NCI-H146 treated with DMSO at 0.1 percent for 48 hours (cell line): ENCODE measurements at regions not wholly inside any gene's neighbourhood (a gene's known extent, or its start where the extent isn't known, plus 50 kb on each side); places are given as distances from the start of the nearest gene placed in this dataset.
A peak's percentile ranks its signal among the peaks of the same experiment; 100 is the strongest.
"Not testable (repeated sequence)": the region's sequence is repeated elsewhere in the genome, so short reads cannot be mapped to it uniquely, and the experiment has no call there.

ENCODE experiments used
- DNase-seq: peaks from one replicate; lab custom pipeline; 2025; ENCODE audit not compliant: unreplicated experiment; lab: John Stamatoyannopoulos, UW

- DNase-seq, result no peak
Measured at GRCh38 chr14:27686137-27686536, 1080.5 kb upstream of the FOXG1 start.

- DNase-seq, result no peak
Measured at GRCh38 chr14:27688841-27689444, 1077.6 kb upstream of the FOXG1 start.

DNA sequence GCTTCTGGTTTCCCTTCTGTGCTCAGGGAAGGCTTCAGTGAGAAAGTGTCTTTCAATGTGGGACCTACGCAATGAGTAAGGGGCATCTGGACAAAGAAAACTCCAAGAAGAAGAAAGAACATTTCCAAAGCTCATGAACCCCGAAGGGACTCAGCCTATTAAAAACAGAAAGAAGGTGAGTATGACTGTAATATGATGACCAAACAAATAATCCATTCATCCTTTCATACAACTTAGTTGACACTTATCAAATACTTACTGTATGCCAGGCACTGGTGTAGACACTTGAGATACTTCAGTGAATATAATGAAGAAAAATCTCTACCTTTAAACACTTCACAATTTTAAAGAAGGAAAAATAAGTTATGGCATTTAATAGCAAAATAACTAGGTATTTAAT lies 1054.2 kb upstream of the FOXG1 start:
- no peak for DNase-seq

GRCh38 chr14:27715561-27715960 lies 1051.0 kb upstream of the FOXG1 start:
- no peak for DNase-seq

- no peak for DNase-seq
Measured at GRCh38 chr14:27721760-27722159, 1044.8 kb upstream of the FOXG1 start.

- DNase-seq, result no peak
Measured at GRCh38 chr14:27725482-27725881, 1041.1 kb upstream of the FOXG1 start.

- DNase-seq, result no peak
Measured at GRCh38 chr14:27727251-27727770, 1039.3 kb upstream of the FOXG1 start.

- DNase-seq, result no peak
Measured at GRCh38 chr14:27730204-27730603, 1036.4 kb upstream of the FOXG1 start.

DNA sequence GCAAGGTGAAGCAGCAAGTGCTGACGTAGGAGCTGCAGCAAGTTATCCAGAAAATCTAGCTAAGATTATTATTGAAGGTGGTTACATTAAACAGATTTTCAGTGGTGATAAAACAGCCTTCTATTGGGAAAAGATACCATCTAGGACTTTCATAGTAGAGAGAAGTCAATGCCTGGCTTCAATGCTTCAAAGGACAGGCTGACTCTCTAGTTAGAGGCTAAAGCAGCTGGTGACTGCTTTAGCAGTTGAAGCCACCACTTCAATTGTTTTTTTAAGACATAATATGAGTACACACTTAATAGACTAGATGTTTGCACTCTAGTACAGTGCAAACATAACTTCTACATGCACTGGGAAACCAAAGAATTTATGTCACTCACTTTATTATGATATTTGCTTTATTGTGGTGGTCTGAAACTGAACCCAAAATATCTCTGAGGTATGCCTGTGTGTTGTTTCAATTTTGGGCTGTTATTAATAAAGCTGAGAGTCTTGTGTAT lies 1026.9 kb upstream of the FOXG1 start:
- peak; percentile 47 for DNase-seq

- no peak for DNase-seq
Measured at GRCh38 chr14:27750114-27750513, 1016.5 kb upstream of the FOXG1 start.

- not testable (repeated sequence) for DNase-seq
Measured at GRCh38 chr14:27757642-27758041, 1008.9 kb upstream of the FOXG1 start.

DNA sequence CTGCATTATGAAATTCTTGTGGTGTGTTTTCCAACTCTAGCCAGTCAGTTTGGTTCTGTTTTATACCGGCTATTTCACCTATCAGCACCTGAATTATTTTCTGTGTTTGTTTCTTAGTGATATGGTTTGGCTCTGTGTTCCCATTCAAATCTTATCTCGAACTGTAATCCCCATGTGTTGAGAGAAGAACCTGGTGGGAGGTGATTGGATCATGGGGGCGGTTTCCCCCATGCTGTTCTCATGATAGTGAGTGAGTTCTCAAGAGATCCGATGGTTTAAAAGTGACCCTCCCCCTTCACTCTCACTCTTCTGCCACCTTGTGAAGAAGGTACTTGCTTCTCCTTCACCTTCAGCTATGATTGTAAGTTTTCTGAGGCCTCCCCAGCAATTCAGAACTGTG lies 1006.2 kb upstream of the FOXG1 start:
- DNase-seq, result not testable (repeated sequence)

DNA sequence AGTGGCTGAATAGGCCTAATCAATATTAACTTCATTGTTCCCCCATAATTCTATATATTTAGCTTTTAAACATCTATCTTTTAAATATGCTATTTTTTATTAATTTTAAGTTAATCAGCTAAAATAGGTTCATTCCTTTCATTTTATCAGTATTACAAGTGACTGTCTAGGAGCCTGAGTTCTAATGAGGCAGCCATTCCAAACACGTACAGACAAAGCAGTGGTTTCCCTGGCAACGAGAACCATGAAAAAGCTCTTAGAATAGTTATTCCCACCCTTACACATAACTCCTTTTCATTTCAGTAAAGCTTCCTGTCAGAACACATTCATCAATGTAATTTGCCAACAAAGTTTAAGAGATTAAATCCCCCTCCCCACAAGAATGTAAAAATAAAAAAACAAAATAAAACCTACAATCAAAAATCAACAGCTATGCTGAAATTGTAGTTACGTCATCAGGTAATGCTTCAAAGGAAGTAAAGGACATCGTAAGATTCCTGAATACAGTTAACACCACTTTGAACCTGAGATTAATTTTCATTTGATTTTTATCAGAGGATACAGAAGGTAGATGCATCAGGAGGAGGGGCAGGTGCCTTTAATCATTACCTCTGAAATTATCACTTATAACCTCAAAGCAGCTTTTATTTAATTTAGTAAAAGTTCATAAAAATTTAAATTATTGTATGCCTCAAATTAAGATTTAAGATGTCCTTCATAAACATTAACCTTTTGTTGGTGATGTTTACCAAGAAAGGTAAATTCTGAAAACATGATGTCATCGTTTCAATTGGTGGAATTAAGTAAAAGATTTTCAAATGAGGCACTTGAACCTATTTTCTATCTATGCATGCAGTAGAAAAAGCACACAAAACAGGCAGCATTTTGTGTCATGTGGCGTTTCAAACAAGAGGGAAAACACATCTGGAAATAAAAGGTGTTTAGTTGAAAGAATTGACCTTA lies 967.2 kb upstream of the FOXG1 start:
- DNase-seq, result not testable (repeated sequence)

GRCh38 chr14:27817746-27818430 lies 948.7 kb upstream of the FOXG1 start:
- DNase-seq, result not testable (repeated sequence)

DNA sequence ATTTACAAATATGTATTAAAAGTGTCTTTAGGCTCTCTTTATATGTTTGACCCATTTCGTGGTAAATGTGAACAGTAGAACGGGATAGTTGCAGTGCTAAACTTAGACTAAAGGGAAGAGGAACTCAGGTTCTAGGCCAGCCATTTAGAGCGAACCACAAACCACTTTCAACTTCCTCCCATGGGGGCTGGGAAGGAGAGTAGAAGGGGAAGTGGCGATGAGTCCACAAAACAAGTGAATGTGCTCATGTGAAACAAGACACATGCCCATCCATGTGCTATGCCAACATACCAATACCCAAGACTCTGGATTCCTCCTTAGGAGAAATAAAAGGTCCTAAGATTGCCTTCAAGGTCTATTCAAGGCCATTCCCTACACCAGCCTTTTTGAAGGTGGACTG lies 940.4 kb upstream of the FOXG1 start:
- not testable (repeated sequence) for DNase-seq

DNA sequence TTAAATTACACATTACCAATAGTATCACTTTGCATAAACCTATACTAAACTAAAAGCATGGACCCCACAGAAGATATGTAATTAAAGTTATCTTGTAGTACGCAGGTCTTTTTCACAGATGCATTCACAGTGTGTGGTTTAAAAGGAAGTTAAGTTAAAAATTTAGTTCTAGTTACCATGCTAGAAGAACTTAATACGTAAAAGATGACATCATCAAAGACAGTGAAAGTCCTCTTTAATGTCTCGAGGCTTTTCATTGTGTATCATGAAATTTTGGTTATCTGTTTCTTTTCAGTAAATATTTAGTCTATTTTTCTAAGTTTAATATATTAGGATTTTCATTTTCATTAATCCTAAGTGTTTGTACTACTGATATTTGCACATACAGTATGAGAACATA lies 934.6 kb upstream of the FOXG1 start:
- DNase-seq, result not testable (repeated sequence)

- DNase-seq, result not testable (repeated sequence)
Measured at GRCh38 chr14:27833001-27833400, 933.6 kb upstream of the FOXG1 start.

DNA sequence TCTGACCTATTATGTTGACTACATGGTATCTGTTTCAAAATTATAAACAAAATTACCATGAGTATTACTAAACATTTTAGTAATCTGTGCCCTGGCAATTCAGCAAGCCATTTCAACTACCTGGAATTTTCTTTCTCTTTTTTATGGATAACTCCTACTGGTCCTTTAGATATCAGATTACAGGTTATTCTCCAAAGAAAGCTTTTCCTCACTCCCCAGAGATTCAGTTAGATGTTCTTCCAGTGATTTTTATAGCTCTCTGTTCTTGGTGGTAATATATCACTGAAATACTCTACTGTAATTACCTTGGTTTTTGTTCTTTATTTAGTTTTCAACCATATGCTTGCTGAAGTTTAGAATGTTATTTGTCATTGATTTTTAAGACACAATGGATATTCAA lies 930.2 kb upstream of the FOXG1 start:
- DNase-seq, result no peak

DNA sequence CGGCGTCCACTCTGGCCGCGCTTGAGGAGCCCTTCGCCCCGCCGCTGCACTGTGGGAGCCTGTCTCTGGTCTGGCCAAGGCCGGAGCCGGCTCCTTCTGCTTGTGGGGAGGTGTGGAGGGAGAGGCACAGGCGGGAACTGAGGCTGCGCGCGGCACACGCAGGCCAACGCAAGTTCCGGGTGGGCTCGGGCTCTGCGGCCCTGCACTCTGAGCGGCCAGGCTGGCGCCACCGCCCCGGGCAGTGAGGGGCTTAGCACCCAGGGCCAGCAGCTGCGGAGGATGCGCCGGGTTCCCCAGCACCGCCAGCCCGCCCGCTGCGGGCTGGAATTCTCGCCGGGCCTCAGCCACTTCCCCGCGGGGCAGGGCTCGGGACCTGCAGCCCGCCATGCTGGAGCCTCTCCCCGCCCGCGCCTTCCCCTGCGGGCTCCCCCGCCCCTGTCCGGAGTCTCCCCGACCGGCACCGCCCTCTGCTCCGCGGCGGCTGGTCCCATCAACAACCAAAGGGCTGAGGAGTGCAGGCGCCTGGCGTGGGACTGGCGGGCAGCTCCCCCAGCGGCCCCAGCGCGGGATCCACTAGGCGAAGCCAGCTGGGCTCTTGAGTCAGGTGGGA lies 921.2 kb upstream of the FOXG1 start:
- DNase-seq, result no peak

- no peak for DNase-seq
Measured at GRCh38 chr14:27845902-27846301, 920.7 kb upstream of the FOXG1 start.

GRCh38 chr14:27847480-27847879 lies 919.1 kb upstream of the FOXG1 start:
- not testable (repeated sequence) for DNase-seq
